GM23338 (cell line): ENCODE measurements at regions not wholly inside any gene's neighbourhood (a gene's known extent, or its start where the extent isn't known, plus 50 kb on each side); places are given as distances from the start of the nearest gene placed in this dataset.

Source experiments
- ATAC-seq: fragments of 200-7000 bp; cut with Tn5 transposase; 3 replicates; pipeline ENCODE4 v1.9.1; 2020
- DNase-seq: peaks from one replicate; pipeline ENCODE4 v3.0.0-alpha.2; 2015; ENCODE audit warnings: low spot score
- H2AFZ ChIP-seq: fragments of 200-600 bp; sonication (generic); 2 replicates; pipeline ENCODE4 v1.8.0; 2016; ENCODE audit warnings: antibody characterized with exemption, mild to moderate bottlenecking, moderate library complexity
- H3F3A ChIP-seq: fragments of 200-600 bp; sonication (generic); replicated peaks from 2 replicates; pipeline ENCODE4 v1.8.0; 2017; ENCODE audit warnings: antibody characterized with exemption, mixed run types, low read depth
- H3K27ac ChIP-seq: fragments of 200-600 bp; sonication (generic); 2 replicates; pipeline ENCODE4 v1.6.1; 2016; ENCODE audit warnings: low read depth
- H3K27me3 ChIP-seq: fragments of 200-600 bp; sonication (generic); 2 replicates; pipeline ENCODE4 v1.8.0; 2016; ENCODE audit warnings: mild to moderate bottlenecking, mixed run types, moderate library complexity; ENCODE audit not compliant: insufficient read depth
- H3K36me3 ChIP-seq: fragments of 200-600 bp; sonication (generic); 2 replicates; pipeline ENCODE4 v1.8.0; 2016; ENCODE audit warnings: mild to moderate bottlenecking; ENCODE audit not compliant: insufficient read depth
- H3K4me1 ChIP-seq: fragments of 200-600 bp; sonication (generic); 2 replicates; pipeline ENCODE4 v1.8.0; 2016; ENCODE audit warnings: mild to moderate bottlenecking, moderate library complexity; ENCODE audit not compliant: insufficient read depth
- H3K4me2 ChIP-seq: fragments of 200-600 bp; sonication (generic); 2 replicates; pipeline ENCODE4 v1.7.1; 2017; ENCODE audit warnings: mixed run types
- H3K4me3 ChIP-seq: fragments of 200-600 bp; sonication (generic); 2 replicates; pipeline ENCODE4 v1.6.1; 2016; ENCODE audit warnings: mixed run types
- H3K79me2 ChIP-seq: fragments of 200-600 bp; sonication (generic); replicated peaks from 2 replicates; pipeline ENCODE4 v1.8.0; 2017; ENCODE audit warnings: mild to moderate bottlenecking; ENCODE audit not compliant: insufficient read depth
- H3K9me2 ChIP-seq: fragments of 200-600 bp; sonication (generic); 2 replicates; pipeline ENCODE4 v1.8.0; 2017; ENCODE audit not compliant: insufficient read depth
- H4K20me1 ChIP-seq: fragments of 200-600 bp; sonication (generic); replicated peaks from 2 replicates; pipeline ENCODE4 v1.8.0; 2017; ENCODE audit warnings: mild to moderate bottlenecking; ENCODE audit not compliant: insufficient read depth
- H3K27ac Mint-ChIP-seq: 2 replicates; pipeline ENCODE4 v1.8.0; 2020; ENCODE audit warnings: inconsistent platforms, mild to moderate bottlenecking, moderate library complexity, mixed read lengths
- H3K27me3 Mint-ChIP-seq: 3 replicates; pipeline ENCODE4 v1.8.0; 2022; ENCODE audit warnings: low read depth, mild to moderate bottlenecking, moderate library complexity, mixed read lengths, inconsistent platforms; ENCODE audit not compliant: insufficient read depth, poor library complexity
- H3K36me3 Mint-ChIP-seq: 3 replicates; pipeline ENCODE4 v1.8.0; 2021; ENCODE audit warnings: low read depth, mild to moderate bottlenecking, inconsistent platforms, moderate library complexity, mixed read lengths
- H3K4me1 Mint-ChIP-seq: 3 replicates; pipeline ENCODE4 v1.8.0; 2020; ENCODE audit warnings: mild to moderate bottlenecking, inconsistent platforms, mixed read lengths
- H3K4me3 Mint-ChIP-seq: 3 replicates; pipeline ENCODE4 v1.8.0; 2021; ENCODE audit warnings: moderate library complexity, mild to moderate bottlenecking, inconsistent platforms, mixed read lengths
- H3K9me3 Mint-ChIP-seq: 3 replicates; pipeline ENCODE4 v1.8.0; 2020; ENCODE audit warnings: moderate library complexity, mild to moderate bottlenecking, inconsistent platforms, mixed read lengths
- EZH2 ChIP-seq: fragments of 200-600 bp; sonication (generic); IDR thresholded peaks from one replicate; pipeline ENCODE4 v1.8.0; 2017; ENCODE audit warnings: antibody characterized with exemption, mild to moderate bottlenecking, low read depth; ENCODE audit not compliant: unreplicated experiment
- EZH2phosphoT487 ChIP-seq: fragments of 200-600 bp; sonication (generic); IDR thresholded peaks from one replicate; pipeline ENCODE4 v1.8.1; 2018; ENCODE audit warnings: antibody characterized with exemption; ENCODE audit not compliant: unreplicated experiment
- JUNB ChIP-seq: IDR thresholded peaks from one replicate; pipeline ENCODE4 v1.6.1; 2016; ENCODE audit warnings: antibody characterized with exemption; ENCODE audit not compliant: unreplicated experiment
- NANOG ChIP-seq: IDR thresholded peaks from 2 replicates; pipeline ENCODE4 v1.6.1; 2016; ENCODE audit warnings: antibody characterized with exemption, borderline replicate concordance
- POLR2AphosphoS5 ChIP-seq: IDR thresholded peaks from 2 replicates; pipeline ENCODE4 v1.6.1; 2016; ENCODE audit warnings: antibody characterized with exemption, low read depth
- STAT1 ChIP-seq: IDR thresholded peaks from one replicate; pipeline ENCODE4 v1.6.1; 2016; ENCODE audit warnings: antibody characterized with exemption; ENCODE audit not compliant: unreplicated experiment
- ZNF114 ChIP-seq: fragments of 250-450 bp; sonication (Bioruptor Pico); IDR thresholded peaks from 2 replicates; pipeline ENCODE4 v1.5.0; 2020; ENCODE audit warnings: mild to moderate bottlenecking, moderate library complexity
- TF ChIP-seq, protein P1 (sequence below), 2 experiments: fragments of 200-600 bp in 1 of 2; sonication (generic) in 1 of 2; conservative IDR thresholded peaks; 2 replicates each; pipeline versions ENCODE4 v1.5.1 to v1.6.1; 2016 to 2017; ENCODE audit warnings: antibody characterized with exemption in 2 of 2, low read depth in 2 of 2, mild to moderate bottlenecking in 2 of 2, moderate library complexity in 1 of 2
- TF ChIP-seq, protein P2 (sequence below): fragments of 250-450 bp; sonication (Bioruptor Pico); IDR thresholded peaks from 2 replicates; pipeline ENCODE4 v1.5.0; 2020; ENCODE audit warnings: mild to moderate bottlenecking, moderate library complexity

- Histone ChIP-seq H3K4me1 (no peaks in the 10 kb centered on the region), H3K4me3 (no peak overlapping the region), H3K27me3 (no peaks in the 10 kb centered on the region), H3F3A (no peaks in the 10 kb centered on the region), H3K9me2 (peaks cover 7% of the 10 kb centered on the region; the same call in 1 of the 2 replicates), H3K79me2 (no peaks in the 10 kb centered on the region), H3K27ac (no peak overlapping the region), H2AFZ (no peak overlapping the region), H4K20me1 (no peaks in the 10 kb centered on the region), H3K4me2 (no peak overlapping the region), H3K36me3 (no peaks in the 10 kb centered on the region)
- Mint-ChIP-seq H3K36me3 (no peaks in the 10 kb centered on the region), H3K9me3 (no peaks in the 10 kb centered on the region), H3K27ac (no peak overlapping the region), H3K4me1 (peaks cover 12% of the 10 kb centered on the region; the same call in 2 of the 3 replicates), H3K4me3 (no peak overlapping the region), H3K27me3 (no peaks in the 10 kb centered on the region)
- ATAC-seq (no peak), DNase-seq (no peak)
- TF ChIP-seq EZH2phosphoT487 = no peak
- TF ChIP-seq, protein P1, sequence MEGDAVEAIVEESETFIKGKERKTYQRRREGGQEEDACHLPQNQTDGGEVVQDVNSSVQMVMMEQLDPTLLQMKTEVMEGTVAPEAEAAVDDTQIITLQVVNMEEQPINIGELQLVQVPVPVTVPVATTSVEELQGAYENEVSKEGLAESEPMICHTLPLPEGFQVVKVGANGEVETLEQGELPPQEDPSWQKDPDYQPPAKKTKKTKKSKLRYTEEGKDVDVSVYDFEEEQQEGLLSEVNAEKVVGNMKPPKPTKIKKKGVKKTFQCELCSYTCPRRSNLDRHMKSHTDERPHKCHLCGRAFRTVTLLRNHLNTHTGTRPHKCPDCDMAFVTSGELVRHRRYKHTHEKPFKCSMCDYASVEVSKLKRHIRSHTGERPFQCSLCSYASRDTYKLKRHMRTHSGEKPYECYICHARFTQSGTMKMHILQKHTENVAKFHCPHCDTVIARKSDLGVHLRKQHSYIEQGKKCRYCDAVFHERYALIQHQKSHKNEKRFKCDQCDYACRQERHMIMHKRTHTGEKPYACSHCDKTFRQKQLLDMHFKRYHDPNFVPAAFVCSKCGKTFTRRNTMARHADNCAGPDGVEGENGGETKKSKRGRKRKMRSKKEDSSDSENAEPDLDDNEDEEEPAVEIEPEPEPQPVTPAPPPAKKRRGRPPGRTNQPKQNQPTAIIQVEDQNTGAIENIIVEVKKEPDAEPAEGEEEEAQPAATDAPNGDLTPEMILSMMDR (conservative IDR thresholded peaks at IDR 0.05; ENCODE audit: low read depth in 2 of 2) = no peak
- no peak for TF ChIP-seq NANOG
- no peak for TF ChIP-seq STAT1
- TF ChIP-seq, protein P2, sequence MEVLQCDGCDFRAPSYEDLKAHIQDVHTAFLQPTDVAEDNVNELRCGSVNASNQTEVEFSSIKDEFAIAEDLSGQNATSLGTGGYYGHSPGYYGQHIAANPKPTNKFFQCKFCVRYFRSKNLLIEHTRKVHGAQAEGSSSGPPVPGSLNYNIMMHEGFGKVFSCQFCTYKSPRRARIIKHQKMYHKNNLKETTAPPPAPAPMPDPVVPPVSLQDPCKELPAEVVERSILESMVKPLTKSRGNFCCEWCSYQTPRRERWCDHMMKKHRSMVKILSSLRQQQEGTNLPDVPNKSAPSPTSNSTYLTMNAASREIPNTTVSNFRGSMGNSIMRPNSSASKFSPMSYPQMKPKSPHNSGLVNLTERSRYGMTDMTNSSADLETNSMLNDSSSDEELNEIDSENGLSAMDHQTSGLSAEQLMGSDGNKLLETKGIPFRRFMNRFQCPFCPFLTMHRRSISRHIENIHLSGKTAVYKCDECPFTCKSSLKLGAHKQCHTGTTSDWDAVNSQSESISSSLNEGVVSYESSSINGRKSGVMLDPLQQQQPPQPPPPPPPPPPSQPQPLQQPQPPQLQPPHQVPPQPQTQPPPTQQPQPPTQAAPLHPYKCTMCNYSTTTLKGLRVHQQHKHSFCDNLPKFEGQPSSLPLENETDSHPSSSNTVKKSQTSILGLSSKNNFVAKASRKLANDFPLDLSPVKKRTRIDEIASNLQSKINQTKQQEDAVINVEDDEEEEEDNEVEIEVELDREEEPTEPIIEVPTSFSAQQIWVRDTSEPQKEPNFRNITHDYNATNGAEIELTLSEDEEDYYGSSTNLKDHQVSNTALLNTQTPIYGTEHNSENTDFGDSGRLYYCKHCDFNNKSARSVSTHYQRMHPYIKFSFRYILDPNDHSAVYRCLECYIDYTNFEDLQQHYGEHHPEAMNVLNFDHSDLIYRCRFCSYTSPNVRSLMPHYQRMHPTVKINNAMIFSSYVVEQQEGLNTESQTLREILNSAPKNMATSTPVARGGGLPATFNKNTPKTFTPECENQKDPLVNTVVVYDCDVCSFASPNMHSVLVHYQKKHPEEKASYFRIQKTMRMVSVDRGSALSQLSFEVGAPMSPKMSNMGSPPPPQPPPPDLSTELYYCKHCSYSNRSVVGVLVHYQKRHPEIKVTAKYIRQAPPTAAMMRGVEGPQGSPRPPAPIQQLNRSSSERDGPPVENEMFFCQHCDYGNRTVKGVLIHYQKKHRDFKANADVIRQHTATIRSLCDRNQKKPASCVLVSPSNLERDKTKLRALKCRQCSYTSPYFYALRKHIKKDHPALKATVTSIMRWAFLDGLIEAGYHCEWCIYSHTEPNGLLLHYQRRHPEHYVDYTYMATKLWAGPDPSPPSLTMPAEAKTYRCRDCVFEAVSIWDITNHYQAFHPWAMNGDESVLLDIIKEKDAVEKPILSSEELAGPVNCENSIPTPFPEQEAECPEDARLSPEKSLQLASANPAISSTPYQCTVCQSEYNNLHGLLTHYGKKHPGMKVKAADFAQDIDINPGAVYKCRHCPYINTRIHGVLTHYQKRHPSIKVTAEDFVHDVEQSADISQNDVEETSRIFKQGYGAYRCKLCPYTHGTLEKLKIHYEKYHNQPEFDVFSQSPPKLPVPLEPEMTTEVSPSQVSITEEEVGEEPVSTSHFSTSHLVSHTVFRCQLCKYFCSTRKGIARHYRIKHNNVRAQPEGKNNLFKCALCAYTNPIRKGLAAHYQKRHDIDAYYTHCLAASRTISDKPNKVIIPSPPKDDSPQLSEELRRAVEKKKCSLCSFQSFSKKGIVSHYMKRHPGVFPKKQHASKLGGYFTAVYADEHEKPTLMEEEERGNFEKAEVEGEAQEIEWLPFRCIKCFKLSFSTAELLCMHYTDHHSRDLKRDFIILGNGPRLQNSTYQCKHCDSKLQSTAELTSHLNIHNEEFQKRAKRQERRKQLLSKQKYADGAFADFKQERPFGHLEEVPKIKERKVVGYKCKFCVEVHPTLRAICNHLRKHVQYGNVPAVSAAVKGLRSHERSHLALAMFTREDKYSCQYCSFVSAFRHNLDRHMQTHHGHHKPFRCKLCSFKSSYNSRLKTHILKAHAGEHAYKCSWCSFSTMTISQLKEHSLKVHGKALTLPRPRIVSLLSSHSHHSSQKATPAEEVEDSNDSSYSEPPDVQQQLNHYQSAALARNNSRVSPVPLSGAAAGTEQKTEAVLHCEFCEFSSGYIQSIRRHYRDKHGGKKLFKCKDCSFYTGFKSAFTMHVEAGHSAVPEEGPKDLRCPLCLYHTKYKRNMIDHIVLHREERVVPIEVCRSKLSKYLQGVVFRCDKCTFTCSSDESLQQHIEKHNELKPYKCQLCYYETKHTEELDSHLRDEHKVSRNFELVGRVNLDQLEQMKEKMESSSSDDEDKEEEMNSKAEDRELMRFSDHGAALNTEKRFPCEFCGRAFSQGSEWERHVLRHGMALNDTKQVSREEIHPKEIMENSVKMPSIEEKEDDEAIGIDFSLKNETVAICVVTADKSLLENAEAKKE (CRISPR knock-in tag) = no peak
- TF ChIP-seq POLR2AphosphoS5 = no peak
- TF ChIP-seq ZNF114 (CRISPR knock-in tag) = no peak
- no peak for TF ChIP-seq JUNB
- no peak for TF ChIP-seq EZH2
Measured at GRCh38 chr1:67582625-67583461, 102.2 kb upstream of the GADD45A start.
